ENCODE measurements at regions not wholly inside any gene's neighbourhood (a gene's known extent, or its start where the extent isn't known, plus 50 kb on each side); places are given as distances from the start of the nearest gene placed in this dataset.

- no peak for DNase-seq (ENCODE audit: low read depth in 2 of 2)
Measured at GRCh38 chr12:116401565-116401964, 124.1 kb upstream of the MED13L start.

- DNase-seq (ENCODE audit: low read depth in 2 of 2): no peak
Measured at GRCh38 chr12:116402163-116402939, 124.9 kb upstream of the MED13L start.

GRCh38 chr12:116403546-116403945, 126.1 kb upstream of the MED13L start:
- no peak for DNase-seq (ENCODE audit: low read depth in 2 of 2)

GRCh38 chr12:116404247-116404646, 126.8 kb upstream of the MED13L start:
- no peak for DNase-seq (ENCODE audit: low read depth in 2 of 2)

GRCh38 chr12:116404913-116405611, 127.6 kb upstream of the MED13L start:
- DNase-seq (ENCODE audit: low read depth in 2 of 2): no peak

GRCh38 chr12:116406529-116406928, 129.0 kb upstream of the MED13L start:
- DNase-seq (ENCODE audit: low read depth in 2 of 2): no peak

GRCh38 chr12:116408489-116409250, 131.2 kb upstream of the MED13L start:
- no peak for DNase-seq (ENCODE audit: low read depth in 2 of 2)

GRCh38 chr12:116411977-116412376, 134.5 kb upstream of the MED13L start:
- DNase-seq (ENCODE audit: low read depth in 2 of 2): no peak

GRCh38 chr12:116414891-116415290, 137.4 kb upstream of the MED13L start:
- no peak for DNase-seq (ENCODE audit: low read depth in 2 of 2)

- no peak for DNase-seq (ENCODE audit: low read depth in 2 of 2)
Measured at GRCh38 chr12:116415408-116416108, 138.1 kb upstream of the MED13L start.

- no peak for DNase-seq (ENCODE audit: low read depth in 2 of 2)
Measured at GRCh38 chr12:116416166-116416565, 138.7 kb upstream of the MED13L start.

- DNase-seq (ENCODE audit: low read depth in 2 of 2): no peak
Measured at GRCh38 chr12:116418551-116418950, 140.6 kb upstream of the MAP1LC3B2 start.

GRCh38 chr12:116420227-116420880, 138.8 kb upstream of the MAP1LC3B2 start:
- DNase-seq (ENCODE audit: low read depth in 2 of 2): no peak

GRCh38 chr12:116421785-116422538, 137.2 kb upstream of the MAP1LC3B2 start:
- no peak for DNase-seq (ENCODE audit: low read depth in 2 of 2)

GRCh38 chr12:116423094-116423493, 136.1 kb upstream of the MAP1LC3B2 start:
- DNase-seq (ENCODE audit: low read depth in 2 of 2): no peak

- DNase-seq (ENCODE audit: low read depth in 2 of 2): no peak
Measured at GRCh38 chr12:116425256-116426193, 133.7 kb upstream of the MAP1LC3B2 start.

GRCh38 chr12:116426391-116427136, 132.6 kb upstream of the MAP1LC3B2 start:
- peak in 1 of 2 donors; percentile 68 for DNase-seq (ENCODE audit: low read depth in 2 of 2)

GRCh38 chr12:116427200-116427930, 131.8 kb upstream of the MAP1LC3B2 start:
- no peak for DNase-seq (ENCODE audit: low read depth in 2 of 2)

Measured in lung microvascular endothelial cell (primary cell).